Pancreas (tissue), 10 donors: ENCODE measurements at regions not wholly inside any gene's neighbourhood (a gene's known extent, or its start where the extent isn't known, plus 50 kb on each side); places are given as distances from the start of the nearest gene placed in this dataset.

Experiments
- ATAC-seq, 4 donors: fragments of 200-7000 bp; cut with Tn5 transposase; one replicate each; pipeline versions ENCODE4 v1.8.0 to v1.9.1; 2020; ENCODE audit warnings: mild to moderate bottlenecking in 4 of 4, moderate library complexity in 4 of 4
- DNase-seq, 6 donors: peaks; one replicate each; pipeline ENCODE4 v3.0.0-alpha.2; 2020
- FAIRE-seq: peaks from 2 replicates; lab custom pipeline; 2012; peaks lifted over from hg19 to GRCh38; lab: Jason Lieb, UNC
- H3K27ac ChIP-seq, 4 donors: fragments of 200-600 bp; sonication (generic); 1 replicate in 3 of 4; 2 replicates in 1 of 4; pipeline versions ENCODE4 v1.5.0 to v1.8.0; 2020
- H3K27me3 ChIP-seq, 4 donors: fragments of 200-600 bp; one replicate each; pipeline ENCODE4 v1.8.0; 2021
- H3K36me3 ChIP-seq, 3 donors: fragments of 200-600 bp; sonication (generic) in 1 of 3; one replicate each; pipeline versions ENCODE4 v1.5.0 to v1.8.0; 2020 to 2021
- H3K4me1 ChIP-seq, 3 donors: fragments of 200-600 bp; one replicate each; pipeline ENCODE4 v1.8.0; 2021
- H3K4me3 ChIP-seq, 4 donors: fragments of 200-600 bp; sonication (generic) in 2 of 4; one replicate each; pipeline versions ENCODE4 v1.5.0 to v1.8.0; 2020 to 2021
- H3K9me3 ChIP-seq, 4 donors: fragments of 200-600 bp; one replicate each; pipeline ENCODE4 v1.8.0; 2021
- WGBS, 2 donors: extraction: QIAGEN DNeasy Blood & Tissue Kit; methylation state at CpG; one replicate each; pipeline ENCODE4 v1.1.7; 2013; 5-methylcytosine and 5-hydroxymethylcytosine counted together
- intact Hi-C, 3 donors: fragments of 100-400 bp; cut with DNase I; formaldehyde crosslinking; loops; one replicate each; pipeline versions ENCODE4 v1.11.1 to v1.14.2; 2022
- TF ChIP-seq, protein P1 (sequence below), 4 donors: fragments of 200-600 bp; sonication (generic) in 3 of 4; IDR thresholded peaks; one replicate each; pipeline versions ENCODE4 v1.5.0 to v1.8.0; 2021; ENCODE audit warnings: antibody characterized with exemption in 4 of 4
- donor health status: healthy with polysubstance abuse.
- donor health status: DM: no; HTN: no; CAD: no; lungs with moderate emphysema.
- donor health status: DM: no; HTN: no; CAD: no.
- donor health status: control.
- donor health status: control.
- donor health status: Bipolar disorder and iron deficiency.
- donor health status: DM: yes; HTN: yes; CAD: no.
- donor health status: DM: no; HTN: no; CAD: no.
- donor health status: DM: no; HTN: no; CAD: no.
- donor health status: DM: yes; HTN: yes; CAD: no.

DNA sequence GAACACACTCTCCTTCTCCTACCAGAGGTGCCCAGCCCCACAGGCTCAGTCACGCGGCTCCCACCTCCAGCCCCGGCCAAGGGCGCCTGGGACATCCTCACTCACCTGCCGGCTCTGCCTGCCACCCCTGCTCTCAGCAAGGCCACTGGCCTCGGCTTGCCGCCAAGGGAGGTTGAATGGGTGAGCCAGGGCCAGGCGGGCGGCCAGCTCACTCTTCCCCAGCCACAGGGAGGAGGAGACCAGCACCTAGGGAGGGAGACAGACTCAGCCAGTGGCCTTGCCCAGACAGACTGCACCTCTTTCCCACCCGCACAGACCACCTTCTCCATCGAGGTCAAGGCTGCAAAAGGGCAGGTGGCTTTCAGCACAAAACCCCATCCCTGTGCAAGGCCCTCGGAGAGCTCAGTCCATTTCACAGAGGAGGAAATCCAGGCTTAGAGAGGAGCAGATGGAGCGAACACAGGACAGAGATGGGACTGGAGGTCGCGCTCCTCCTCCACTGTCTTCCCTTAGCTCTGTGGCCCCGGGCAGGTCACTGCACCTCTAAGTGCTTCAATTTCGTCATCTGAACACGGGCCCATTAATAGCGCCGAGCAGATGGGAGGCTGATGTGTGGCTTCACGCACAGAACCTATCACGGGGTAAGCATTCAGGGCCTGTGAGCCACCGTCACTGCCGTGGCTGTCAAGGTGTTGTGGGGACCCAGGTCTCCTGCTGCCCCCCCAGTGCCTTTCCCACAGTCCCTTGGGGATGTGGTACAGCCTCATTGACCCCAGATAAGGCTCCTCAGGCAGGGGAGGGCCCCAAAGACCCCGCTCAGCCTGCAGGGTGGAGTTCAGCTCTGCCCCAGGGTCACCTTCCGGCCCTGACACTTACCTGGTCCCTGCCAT, 56.1 kb downstream of the RMI2 start:
- Histone ChIP-seq H3K27ac (peak overlapping the region; percentile 1 to 46 (median 30)), H3K4me3 (no peak overlapping the region), H3K27me3 (no peaks in the 10 kb centered on the region), H3K36me3 (no peaks in the 10 kb centered on the region), H3K9me3 (no peaks in the 10 kb centered on the region), H3K4me1 (peaks cover 0 to 9% (median 5%) of the 10 kb centered on the region in 3 donors)
- TF ChIP-seq, protein P1, sequence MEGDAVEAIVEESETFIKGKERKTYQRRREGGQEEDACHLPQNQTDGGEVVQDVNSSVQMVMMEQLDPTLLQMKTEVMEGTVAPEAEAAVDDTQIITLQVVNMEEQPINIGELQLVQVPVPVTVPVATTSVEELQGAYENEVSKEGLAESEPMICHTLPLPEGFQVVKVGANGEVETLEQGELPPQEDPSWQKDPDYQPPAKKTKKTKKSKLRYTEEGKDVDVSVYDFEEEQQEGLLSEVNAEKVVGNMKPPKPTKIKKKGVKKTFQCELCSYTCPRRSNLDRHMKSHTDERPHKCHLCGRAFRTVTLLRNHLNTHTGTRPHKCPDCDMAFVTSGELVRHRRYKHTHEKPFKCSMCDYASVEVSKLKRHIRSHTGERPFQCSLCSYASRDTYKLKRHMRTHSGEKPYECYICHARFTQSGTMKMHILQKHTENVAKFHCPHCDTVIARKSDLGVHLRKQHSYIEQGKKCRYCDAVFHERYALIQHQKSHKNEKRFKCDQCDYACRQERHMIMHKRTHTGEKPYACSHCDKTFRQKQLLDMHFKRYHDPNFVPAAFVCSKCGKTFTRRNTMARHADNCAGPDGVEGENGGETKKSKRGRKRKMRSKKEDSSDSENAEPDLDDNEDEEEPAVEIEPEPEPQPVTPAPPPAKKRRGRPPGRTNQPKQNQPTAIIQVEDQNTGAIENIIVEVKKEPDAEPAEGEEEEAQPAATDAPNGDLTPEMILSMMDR (IDR thresholded peaks at IDR 0.05), result no peak
- ATAC-seq (peak; percentile 90 to 94 (median 92)), FAIRE-seq (no peak), DNase-seq (peak; percentile 91 to 99 (median 94))
- WGBS, 2 donors, result 34 to 39% methylated on average over 26 of the region's 26 CpGs
- intact Hi-C loops, result loop anchor here in 2 of 3 donors (5.0 to 10.0 kb wide), 2 partner anchors 263 to 411 kb away; partner anchors contain the start of gene SNN (in 1 of the 2)

GRCh38 chr16:11402051-11402744, 56.9 kb downstream of the RMI2 start:
- no peak for ATAC-seq
- no peak for FAIRE-seq
- TF ChIP-seq, protein P1 (IDR thresholded peaks at IDR 0.05), result no peak
- Histone ChIP-seq H3K36me3 (no peaks in the 10 kb centered on the region), H3K4me1 (peaks cover 0 to 9% (median 5%) of the 10 kb centered on the region in 3 donors), H3K27me3 (no peaks in the 10 kb centered on the region), H3K9me3 (no peaks in the 10 kb centered on the region), H3K4me3 (no peak overlapping the region), H3K27ac (peak overlapping the region in 3 of 4 donors; percentile 17 to 46 (median 26))
- peak in 1 of 6 donors; percentile 81 for DNase-seq
- WGBS, 2 donors, result 77 to 78% methylated on average over 23 of the region's 23 CpGs
- intact Hi-C loops, result loop anchor here in 2 of 3 donors (5.0 to 10.0 kb wide), 2 partner anchors 263 to 410 kb away; partner anchors contain the start of gene SNN (in 1 of the 2)

GRCh38 chr16:11402745-11403533, 57.7 kb downstream of the RMI2 start:
- H3K27me3 ChIP-seq, result no peaks in the 10 kb centered on the region
- no peak overlapping the region for H3K4me3 ChIP-seq
- DNase-seq, result peak in 1 of 6 donors; percentile 55
- no peak overlapping the region for H3K27ac ChIP-seq
- peaks cover 0 to 9% (median 5%) of the 10 kb centered on the region in 3 donors for H3K4me1 ChIP-seq
- no peak for FAIRE-seq
- no peaks in the 10 kb centered on the region for H3K36me3 ChIP-seq
- H3K9me3 ChIP-seq, result no peaks in the 10 kb centered on the region
- WGBS, 2 donors, result 82 to 83% methylated on average over 19 of the region's 19 CpGs
- intact Hi-C loops, result loop anchor here in 2 of 3 donors (5.0 to 10.0 kb wide), 2 partner anchors 262 to 409 kb away; partner anchors contain the start of gene SNN (in 1 of the 2)
- ATAC-seq, result no peak
- TF ChIP-seq, protein P1 (IDR thresholded peaks at IDR 0.05), result no peak

GRCh38 chr16:11403534-11403795, 58.2 kb downstream of the RMI2 start:
- DNase-seq (no peak), ATAC-seq (no peak), FAIRE-seq (no peak)
- no peaks in the 10 kb centered on the region for H3K36me3 ChIP-seq
- H3K9me3 ChIP-seq, result no peaks in the 10 kb centered on the region
- peaks cover 0 to 9% (median 5%) of the 10 kb centered on the region in 3 donors for H3K4me1 ChIP-seq
- H3K27ac ChIP-seq, result no peak overlapping the region
- intact Hi-C loops, result loop anchor here in 2 of 3 donors (5.0 to 10.0 kb wide), 2 partner anchors 261 to 409 kb away; partner anchors contain the start of gene SNN (in 1 of the 2)
- no peaks in the 10 kb centered on the region for H3K27me3 ChIP-seq
- H3K4me3 ChIP-seq, result no peak overlapping the region
- TF ChIP-seq, protein P1 (IDR thresholded peaks at IDR 0.05), result no peak
- WGBS, 2 donors, result 86 to 89% methylated on average over 3 of the region's 3 CpGs
